ENCODE measurements at regions not wholly inside any gene's neighbourhood (a gene's known extent, or its start where the extent isn't known, plus 50 kb on each side); places are given as distances from the start of the nearest gene placed in this dataset.

GRCh38 chr13:100810481-100810880, 135.9 kb upstream of the TMTC4 start:
- TF ChIP-seq CTCF (tag by site-specific recombination; IDR thresholded peaks at IDR 0.05) (no peak), ZNF580 (tag by site-specific recombination; IDR thresholded peaks at IDR 0.05) (no peak), KLF9 (tag by site-specific recombination; IDR thresholded peaks at IDR 0.05; ENCODE audit: low read depth) (no peak), SALL2 (tag by site-specific recombination; IDR thresholded peaks at IDR 0.05; ENCODE audit: borderline replicate concordance) (no peak), PATZ1 (tag by site-specific recombination; IDR thresholded peaks at IDR 0.05) (no peak), ZNF324 (tag by site-specific recombination; IDR thresholded peaks at IDR 0.05) (no peak)
